Fibroblast of villous mesenchyme (primary cell): ENCODE measurements at regions not wholly inside any gene's neighbourhood (a gene's known extent, or its start where the extent isn't known, plus 50 kb on each side); places are given as distances from the start of the nearest gene placed in this dataset.

Source experiments
- DNase-seq: peaks from one replicate; pipeline ENCODE4 v3.0.0-alpha.2; 2010; ENCODE audit warnings: low read depth
- H3K4me3 ChIP-seq: 2 replicates; pipeline ENCODE4 v1.5.1; 2011; ENCODE audit warnings: low read depth, mild to moderate bottlenecking, low read length
- CTCF ChIP-seq: IDR thresholded peaks from 2 replicates; pipeline ENCODE4 v1.5.1; 2012; ENCODE audit warnings: low read depth, mild to moderate bottlenecking, low read length; ENCODE audit not compliant: insufficient read depth

DNA sequence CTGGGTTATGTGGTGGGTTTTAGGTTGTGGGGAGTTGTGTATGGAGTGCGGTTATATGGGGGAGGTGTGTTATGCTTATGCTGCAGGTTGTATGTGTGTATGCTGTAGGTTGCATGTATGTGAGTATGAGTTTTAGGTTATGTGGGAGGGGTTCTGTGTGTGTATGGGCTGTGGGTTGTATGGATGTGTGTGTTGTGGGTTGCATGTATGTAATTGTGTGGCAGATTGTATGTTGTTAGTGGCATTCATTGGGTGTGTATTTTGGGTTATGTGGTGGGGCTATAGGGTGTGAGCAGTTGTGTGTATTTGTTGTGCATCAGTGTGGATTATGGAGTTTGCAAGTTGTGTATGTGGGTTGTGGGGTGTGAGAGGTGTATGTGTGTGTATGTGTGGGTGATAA lies 277.4 kb downstream of the NPIPA8 start:
- TF ChIP-seq CTCF, result no peak
- no peak overlapping the region for H3K4me3 ChIP-seq
- no peak for DNase-seq

GRCh38 chr16:18055411-18055916 lies 281.1 kb downstream of the NPIPA8 start:
- H3K4me3 ChIP-seq, result no peak overlapping the region
- no peak for TF ChIP-seq CTCF
- no peak for DNase-seq

GRCh38 chr16:18050777-18051176 lies 285.8 kb downstream of the NPIPA8 start:
- H3K4me3 ChIP-seq, result no peak overlapping the region
- no peak for TF ChIP-seq CTCF
- DNase-seq, result no peak

DNA sequence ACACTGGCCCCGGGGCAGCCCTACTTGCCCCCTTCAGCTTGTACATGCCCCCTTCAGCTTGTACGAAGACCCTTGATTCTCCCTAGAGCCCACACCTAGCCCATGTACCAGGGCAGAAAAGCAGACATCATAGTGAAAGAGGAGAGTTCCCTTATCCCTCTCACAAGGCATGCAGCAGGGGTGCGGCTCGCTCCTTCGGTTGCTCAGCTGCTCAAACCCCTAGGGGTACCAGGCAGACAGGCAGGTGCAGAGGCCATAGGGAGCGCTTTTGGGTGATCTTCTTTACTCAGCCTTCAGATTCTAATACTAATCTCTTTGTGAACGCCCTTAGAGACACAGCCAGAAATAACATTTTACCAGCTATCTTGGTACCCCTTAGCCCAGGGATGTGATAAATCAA lies 286.3 kb downstream of the NPIPA8 start:
- DNase-seq, result no peak
- TF ChIP-seq CTCF, result no peak
- H3K4me3 ChIP-seq, result no peak overlapping the region

GRCh38 chr16:18049547-18050133 lies 286.9 kb downstream of the NPIPA8 start:
- TF ChIP-seq CTCF, result no peak
- no peak for DNase-seq
- no peak overlapping the region for H3K4me3 ChIP-seq

DNA sequence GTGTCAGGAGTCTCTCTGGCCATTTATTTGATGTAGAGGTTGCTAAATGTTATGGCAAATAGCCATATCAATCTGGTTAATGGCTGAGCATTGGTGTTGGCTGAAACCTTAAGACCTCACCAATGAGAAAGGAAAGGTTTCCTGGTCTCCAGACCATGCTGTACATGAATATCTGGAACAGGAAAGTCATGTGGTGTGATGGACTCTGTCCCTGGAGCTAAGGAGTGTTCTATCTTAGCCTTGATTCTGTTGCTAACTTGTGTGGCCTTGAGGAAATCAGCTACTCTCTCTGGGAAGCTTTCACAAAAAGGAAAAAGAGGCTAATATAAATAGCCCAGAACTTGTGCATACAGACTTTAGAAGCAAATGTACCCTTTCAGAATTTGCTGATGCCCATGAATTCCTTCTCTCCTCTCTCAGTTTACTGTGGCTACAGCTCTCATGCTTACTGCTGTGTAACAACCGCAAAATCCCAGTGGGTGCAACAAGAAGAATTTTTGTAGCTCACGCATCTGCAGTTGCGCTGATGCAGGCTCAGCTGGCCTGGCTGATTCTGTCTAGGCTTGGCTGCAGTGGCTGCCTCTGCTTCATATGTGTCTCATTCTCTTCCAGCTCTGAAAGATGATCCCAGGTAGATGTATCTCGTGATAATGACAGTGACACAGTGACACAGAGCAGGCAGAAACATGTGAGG lies 287.5 kb downstream of the NPIPA8 start:
- no peak for TF ChIP-seq CTCF
- H3K4me3 ChIP-seq, result no peak overlapping the region
- DNase-seq, result no peak
